ENCODE measurements at regions not wholly inside any gene's neighbourhood (a gene's known extent, or its start where the extent isn't known, plus 50 kb on each side); places are given as distances from the start of the nearest gene placed in this dataset.
A peak's percentile ranks its signal among the peaks of the same experiment; 100 is the strongest.

GRCh38 chr16:85486256-85486915, 126.7 kb upstream of the GSE1 start:
- DNase-seq: no peak

DNA sequence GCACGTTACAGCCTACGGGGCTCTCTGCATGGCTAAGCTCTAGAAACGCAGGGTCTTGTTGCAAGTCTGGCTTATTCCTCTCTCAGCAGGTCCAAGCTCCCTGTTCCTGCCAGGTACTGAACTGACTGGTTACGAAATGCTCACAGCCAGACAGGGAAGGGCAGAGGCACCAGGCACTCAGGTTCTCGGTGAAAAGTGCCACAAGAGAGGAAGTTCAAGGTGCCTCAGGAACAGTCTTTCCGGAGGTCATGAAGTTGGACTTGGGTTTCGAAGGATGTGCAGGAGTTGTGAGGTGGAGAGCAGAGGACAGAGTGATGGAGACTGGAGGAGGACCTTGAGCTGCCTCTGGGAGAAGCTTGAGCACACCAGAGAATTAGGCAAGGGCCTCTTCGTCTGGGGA, 124.7 kb upstream of the GSE1 start:
- no peak for DNase-seq

- DNase-seq: no peak
These were observed 122.6 kb upstream of the GSE1 start for GRCh38 chr16:85490407-85491057.

GRCh38 chr16:85491058-85491771, 121.9 kb upstream of the GSE1 start:
- peak; percentile 45 for DNase-seq

- no peak for DNase-seq
These were observed 121.3 kb upstream of the GSE1 start for GRCh38 chr16:85491798-85492294.

DNA sequence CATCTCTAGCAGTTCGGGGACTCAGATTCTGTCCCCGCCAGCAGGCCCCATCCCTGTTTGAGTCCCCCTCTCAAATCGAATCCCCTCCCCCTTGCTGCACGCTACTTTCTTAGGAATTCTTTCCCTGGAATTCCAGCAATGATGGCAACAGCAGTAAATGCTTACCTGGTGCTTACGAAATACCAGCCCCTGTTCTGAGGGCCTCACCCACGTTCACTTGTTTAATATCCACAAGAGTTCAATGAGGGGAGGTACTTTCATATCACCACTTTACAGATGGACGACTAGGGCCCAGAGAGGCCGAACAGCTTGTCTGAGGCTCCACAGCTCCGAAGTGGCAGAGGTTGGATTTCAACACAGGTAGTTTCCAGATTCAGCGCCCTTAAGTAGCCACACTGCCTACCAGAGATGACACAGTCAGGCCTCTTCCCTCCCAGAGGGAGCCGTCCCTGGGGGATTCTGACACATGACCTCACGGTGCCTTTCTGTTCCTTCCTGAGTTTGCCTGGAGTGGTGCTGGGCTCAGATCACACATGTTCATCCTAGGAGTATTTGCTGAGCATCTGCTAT, 120.7 kb upstream of the GSE1 start:
- no peak for DNase-seq

DNA sequence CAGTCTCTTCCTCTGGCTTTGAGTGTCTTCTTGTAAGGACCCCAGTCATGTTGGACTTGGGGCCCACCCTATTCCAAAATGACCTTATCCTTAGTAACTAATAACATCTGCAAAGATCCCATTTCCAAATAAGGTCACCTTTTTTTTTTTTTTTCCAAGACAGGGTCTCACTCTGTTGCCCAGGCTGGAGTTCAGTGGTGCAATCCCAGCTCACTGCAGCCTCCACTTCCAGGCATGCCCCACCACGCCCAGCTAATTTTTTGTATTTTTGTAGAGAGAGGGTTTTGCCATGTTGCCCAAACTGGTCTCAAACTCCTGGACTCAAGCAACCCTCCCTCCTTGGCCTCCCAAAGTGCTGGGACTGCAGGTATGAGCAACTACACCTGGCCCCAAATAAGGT, 118.8 kb upstream of the GSE1 start:
- DNase-seq: no peak

GRCh38 chr16:85495259-85495658, 117.9 kb upstream of the GSE1 start:
- DNase-seq: no peak

DNA sequence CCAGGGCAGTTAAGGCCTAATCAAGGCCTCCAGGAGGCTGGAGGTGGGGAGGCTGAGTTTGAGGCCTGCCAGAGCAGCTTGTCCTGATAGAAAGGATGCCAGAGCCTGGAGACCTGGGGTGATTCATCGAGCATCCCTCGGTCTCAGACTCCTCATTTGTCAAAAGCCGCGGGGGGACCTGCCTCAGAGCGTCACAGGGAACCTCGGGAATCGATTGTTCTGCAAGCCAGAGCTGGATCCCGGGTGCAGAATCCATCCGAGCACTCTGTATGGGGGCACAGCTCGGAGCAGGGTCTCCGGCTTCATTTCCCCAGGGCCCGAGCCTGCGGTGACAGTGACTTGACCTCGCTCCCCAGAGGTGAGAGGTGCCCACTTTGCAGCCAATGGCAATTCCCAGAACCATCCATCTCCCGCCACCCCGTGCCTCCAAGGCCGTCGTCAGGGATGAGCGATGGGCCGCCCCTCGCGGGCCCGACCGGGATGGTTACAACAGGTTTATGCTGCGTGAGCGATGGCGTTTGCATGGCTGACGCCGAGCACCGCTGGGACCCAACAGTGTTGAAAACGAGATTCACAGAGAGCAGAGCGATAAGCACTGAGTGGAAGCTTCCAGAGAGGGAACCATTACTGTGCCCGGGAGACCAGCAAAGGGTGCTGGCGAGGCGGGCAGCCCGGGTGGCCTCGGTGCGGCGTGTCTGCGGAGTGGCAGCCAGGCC, 117.1 kb upstream of the GSE1 start:
- no peak for DNase-seq

GRCh38 chr16:85497622-85498314, 115.4 kb upstream of the GSE1 start:
- DNase-seq: no peak

DNA sequence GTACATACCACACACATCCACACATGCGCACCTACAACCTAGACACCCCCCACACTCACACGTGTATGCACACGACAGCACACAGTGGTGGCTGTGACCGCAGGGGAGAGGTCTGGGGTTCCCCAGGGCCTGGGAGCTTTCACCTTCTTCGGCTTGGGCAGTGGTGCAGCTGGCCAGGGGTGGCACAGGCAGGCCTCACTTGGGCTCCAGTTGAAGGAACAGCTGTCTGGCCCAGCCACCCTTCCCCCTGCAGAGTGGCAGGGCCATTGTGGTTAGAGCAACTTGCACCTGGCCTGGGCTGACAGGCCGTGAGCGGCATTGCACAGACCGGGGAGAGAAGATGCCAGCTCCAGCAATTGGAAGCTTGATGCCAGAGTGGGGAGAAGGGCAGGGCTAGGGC, 114.5 kb upstream of the GSE1 start:
- no peak for DNase-seq

GRCh38 chr16:85500220-85500619, 112.9 kb upstream of the GSE1 start:
- DNase-seq: no peak

DNA sequence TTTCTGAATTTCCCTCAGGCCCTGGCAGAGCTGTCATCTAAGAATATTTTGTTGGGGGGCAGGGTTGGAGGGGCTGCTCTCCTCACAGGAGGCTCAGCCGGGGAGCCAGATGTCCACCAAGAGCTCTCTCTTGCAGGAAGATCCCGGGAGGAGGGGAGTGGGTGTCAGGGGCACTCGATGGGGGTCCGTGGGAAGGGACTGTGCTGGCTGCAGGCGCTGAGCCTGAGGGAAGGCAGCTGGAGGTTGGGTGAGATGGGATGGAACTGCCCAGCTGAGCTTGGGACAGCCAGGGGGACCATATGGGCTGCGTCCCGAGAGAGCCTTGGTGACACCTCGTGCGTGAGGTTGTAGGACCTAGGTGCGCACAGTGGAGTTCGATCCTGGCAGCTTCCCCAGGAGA, 111.2 kb upstream of the GSE1 start:
- no peak for DNase-seq

DNA sequence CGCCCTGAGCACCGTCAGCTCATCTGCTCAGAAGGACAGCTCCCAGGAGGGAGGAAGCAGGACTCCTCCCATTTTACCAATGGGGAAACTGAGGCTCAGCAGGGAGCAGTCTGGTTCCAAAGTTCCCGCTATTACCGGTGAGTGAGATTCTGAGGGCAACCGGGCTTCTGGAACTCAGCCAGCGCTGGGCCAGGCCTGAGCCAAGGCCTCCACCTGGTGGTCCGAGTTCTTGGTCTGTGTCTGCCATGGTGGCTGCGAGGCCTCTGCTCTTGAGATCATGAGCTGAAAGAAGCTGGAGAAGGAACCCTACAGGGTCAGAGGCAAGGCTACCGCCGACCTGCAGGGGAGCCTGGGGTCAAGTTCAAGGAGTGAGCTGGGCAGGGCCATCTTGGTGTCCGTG, 110.8 kb upstream of the GSE1 start:
- DNase-seq: no peak

DNA sequence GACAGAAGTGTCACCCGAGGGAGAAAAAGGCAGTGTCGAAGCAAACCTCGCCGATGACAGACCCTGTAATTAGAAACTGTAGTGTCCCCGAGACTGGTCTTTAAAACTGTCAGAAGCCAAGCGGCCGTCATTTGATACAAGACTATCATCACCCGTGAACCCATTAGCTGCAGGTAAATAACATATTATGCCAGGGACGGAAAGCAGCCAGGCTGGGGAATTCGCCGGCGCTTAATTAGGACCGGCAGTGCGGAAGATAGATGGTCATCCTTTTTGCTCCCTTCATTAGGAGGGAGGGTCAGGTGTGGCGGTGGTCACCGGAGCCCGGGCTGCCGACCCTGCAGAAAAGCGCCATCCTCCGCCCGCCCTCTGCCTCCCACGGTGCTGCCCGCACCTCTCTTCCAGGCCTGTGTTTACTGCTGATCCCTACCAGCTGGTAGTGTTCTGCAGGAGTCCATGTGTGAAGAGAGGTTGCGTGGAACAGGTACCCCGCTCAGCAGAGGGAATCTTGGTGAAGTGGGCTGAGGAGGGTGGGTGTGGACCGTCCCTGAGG, 109.4 kb upstream of the GSE1 start:
- DNase-seq: no peak

GRCh38 chr16:85504242-85504641, 108.9 kb upstream of the GSE1 start:
- DNase-seq: no peak

DNA sequence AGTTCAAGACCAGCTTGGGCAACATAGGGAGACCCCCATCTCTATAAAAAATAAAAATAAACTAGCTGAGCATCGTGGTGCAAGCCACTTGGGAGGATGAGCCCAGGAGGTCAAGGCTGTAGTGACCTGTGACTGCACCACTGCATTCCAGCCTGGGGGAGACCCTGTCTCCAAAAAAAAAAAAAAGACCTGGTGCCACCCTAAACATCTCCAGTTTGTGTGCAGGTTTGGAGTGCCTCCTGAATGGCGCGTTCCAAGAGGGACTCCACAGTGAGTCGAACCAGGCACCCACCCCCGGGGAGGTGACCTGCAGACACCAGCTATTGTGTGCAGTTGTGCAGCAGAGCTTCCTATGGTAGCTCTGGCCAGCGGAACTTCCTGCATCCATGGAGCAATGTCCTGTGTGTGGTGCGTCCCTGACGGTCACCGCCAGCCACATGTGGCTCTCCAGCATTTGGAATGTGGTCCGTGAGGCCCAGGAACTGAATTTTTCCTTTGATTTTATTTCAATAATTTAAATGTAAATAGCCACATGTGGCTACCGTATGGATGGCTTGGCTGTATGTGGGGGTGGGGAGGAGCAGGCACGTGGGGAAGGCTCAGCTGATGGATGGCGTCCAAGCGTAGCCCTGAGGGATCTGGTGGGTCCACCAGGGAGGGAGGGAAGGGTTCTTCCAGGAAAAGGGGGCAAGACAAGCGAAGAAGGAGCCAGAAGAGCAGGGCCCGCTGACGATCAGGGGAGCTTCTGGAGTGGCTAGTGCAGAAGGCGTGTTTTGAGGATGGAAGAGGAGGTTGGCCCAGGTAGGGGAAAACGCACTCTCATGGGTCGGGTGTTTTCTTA, 107.1 kb upstream of the GSE1 start:
- no peak for DNase-seq

DNA sequence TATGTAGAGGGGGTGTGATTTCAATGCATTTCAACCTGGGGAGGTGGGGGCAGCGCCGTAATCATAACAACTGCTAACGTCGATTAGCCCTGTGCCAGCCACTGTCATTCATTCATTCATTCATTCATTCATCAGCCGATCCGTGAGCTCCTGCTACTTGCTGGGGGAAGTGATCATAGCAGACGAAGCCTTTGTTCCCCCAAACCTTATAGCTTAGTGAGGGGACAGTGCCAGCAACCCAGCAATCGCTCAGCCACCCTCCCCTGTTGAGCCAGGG, 106.5 kb upstream of the GSE1 start:
- no peak for DNase-seq

DNA sequence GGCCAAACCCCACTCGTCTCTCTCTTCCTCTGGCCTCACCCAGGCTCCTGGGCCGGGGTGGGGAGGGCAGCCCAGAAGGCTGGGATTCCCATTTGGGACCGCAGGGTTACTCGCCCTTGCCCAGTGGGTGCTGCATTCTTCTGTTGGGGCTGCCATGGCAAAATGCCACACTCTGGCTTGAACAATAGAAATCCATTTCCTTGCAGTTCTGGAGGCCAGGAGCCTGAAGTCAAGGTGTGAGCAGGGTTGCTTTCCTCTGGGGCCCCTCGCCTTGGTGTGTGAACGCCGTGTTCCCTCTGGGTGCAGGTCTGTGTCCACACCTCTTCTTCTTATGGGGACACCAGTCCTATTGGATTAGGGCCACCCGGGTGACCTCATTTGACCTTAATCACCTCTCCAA, 105.8 kb upstream of the GSE1 start:
- no peak for DNase-seq

DNA sequence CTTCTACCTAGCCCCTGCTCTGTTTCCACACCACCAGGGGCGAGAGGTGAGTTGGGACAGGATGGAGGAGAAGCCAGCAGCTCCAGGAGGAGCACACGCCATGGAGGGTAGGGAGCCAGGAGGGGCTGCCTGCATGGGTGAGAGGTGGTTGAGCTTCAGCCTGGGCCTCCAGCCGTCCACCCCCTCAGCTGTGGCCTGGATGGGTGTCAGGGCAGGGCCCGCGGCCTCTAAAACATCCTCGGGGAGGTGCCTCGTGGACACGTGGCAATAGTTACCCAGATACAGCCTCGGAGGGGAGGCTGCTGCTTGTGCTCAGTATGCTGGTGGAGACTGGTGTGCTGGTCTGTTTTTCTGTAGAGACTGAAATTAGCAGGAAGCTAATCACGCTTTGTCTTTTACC, 104.7 kb upstream of the GSE1 start:
- no peak for DNase-seq

DNA sequence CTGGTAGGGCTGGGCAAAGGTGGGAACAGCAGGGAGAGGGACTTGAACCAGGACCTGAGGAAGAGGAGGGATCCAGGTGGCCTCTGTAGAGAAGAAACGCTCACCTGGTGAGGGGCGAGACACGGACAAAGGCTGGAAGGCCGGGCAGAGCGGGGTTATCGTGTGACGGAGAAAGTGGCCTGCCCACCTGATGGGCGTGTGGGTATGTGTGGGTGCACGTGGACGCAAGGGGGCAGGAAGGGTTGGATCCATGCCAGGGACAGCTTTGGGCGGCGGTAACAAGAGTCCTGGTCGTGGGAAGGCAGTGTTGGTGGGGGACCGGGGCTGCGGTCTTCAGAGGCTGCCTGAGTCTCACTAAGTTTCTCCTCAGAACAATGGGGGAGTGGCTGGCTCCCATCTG, 104.1 kb upstream of the GSE1 start:
- DNase-seq: no peak

Measured in CD4-positive, alpha-beta T cell treated with Interleukin-12 subunit alpha and Interleukin-12 subunit beta, for 1 hour (primary cell).